ENCODE measurements at regions not wholly inside any gene's neighbourhood (a gene's known extent, or its start where the extent isn't known, plus 50 kb on each side); places are given as distances from the start of the nearest gene placed in this dataset.

- in situ Hi-C loops (cut with MboI): no loop called here
- H2AFZ ChIP-seq (ENCODE audit: low read depth, low read length): no peak overlapping the region
- 0% methylated on average over 3 of the region's 3 CpGs for WGBS (ENCODE audit: insufficient coverage, low coverage, missing lambda C conversion rate)
- H3K4me3 ChIP-seq: no peak overlapping the region
- FAIRE-seq (no peak), ATAC-seq (no peak), DNase-seq (ENCODE audit: extremely low read depth in 1 of 4, low spot score in 3 of 4) (no peak)
- ChIA-PET CTCF (ENCODE audit: low intra/inter-chr PET ratio) (no interaction called here), POLR2A (no interaction called here)
- no peak overlapping the region for H3K27ac ChIP-seq (ENCODE audit: extremely low read depth, low read depth, low read length)
- no peaks in the 10 kb centered on the region for H3K4me1 ChIP-seq (replicated peaks in 1 of 2; ENCODE audit: control insufficient read depth in 2 of 2, insufficient read depth in 2 of 2, low read length in 2 of 2)
- no peaks in the 10 kb centered on the region for H3K79me2 ChIP-seq (ENCODE audit: control insufficient read depth, insufficient read depth, low read length)
- no peaks in the 10 kb centered on the region for H4K20me1 ChIP-seq (replicated peaks; ENCODE audit: control insufficient read depth, insufficient read depth, low read length)
- H3K4me2 ChIP-seq (ENCODE audit: insufficient read depth, low read length): no peak overlapping the region
- no peak overlapping the region for H3K9ac ChIP-seq (ENCODE audit: insufficient read depth in 1 of 2, low read depth in 2 of 2, low read length in 2 of 2)
- no peaks in the 10 kb centered on the region for H3K27me3 ChIP-seq (ENCODE audit: control insufficient read depth in 2 of 2, insufficient read depth in 2 of 2, low read length in 2 of 2)
- no TSS peak for BruUV-seq (replicated peaks)
- no peaks in the 10 kb centered on the region for H3K9me3 ChIP-seq (replicated peaks; ENCODE audit: control insufficient read depth, insufficient read depth, low read depth, low read length)
- H3K9me1 ChIP-seq (ENCODE audit: control insufficient read depth, insufficient read depth, low read length): no peaks in the 10 kb centered on the region
- TF ChIP-seq POLR2G (IDR thresholded peaks at IDR 0.05; ENCODE audit: low read depth, low read length) (no peak), ZNF318 (IDR thresholded peaks at IDR 0.05; ENCODE audit: borderline replicate concordance in 1 of 2, low read depth in 1 of 2) (no peak)
- no peaks in the 10 kb centered on the region for H3K36me3 ChIP-seq (ENCODE audit: control insufficient read depth, insufficient read depth, low read length)
- intact Hi-C loops (cut with micrococcal nuclease): no loop called here
Observed at GRCh38 chr14:88095791-88096190, 90.9 kb downstream of the GPR65 start.
